Activated CD4-positive, CD25-positive, alpha-beta regulatory T cell treated with anti-CD3 and anti-CD28 coated beads, Interleukin-2, amount 50 U/mL, for 24 hours (primary cell): ENCODE measurements at regions not wholly inside any gene's neighbourhood (a gene's known extent, or its start where the extent isn't known, plus 50 kb on each side); places are given as distances from the start of the nearest gene placed in this dataset.

ENCODE experiments used
- ATAC-seq, 2 donors: fragments of 150-1000 bp; cut with Tn5 transposase; one replicate each; pipeline ENCODE4 v1.10.0; 2021; ENCODE audit warnings: mild to moderate bottlenecking in 1 of 2, moderate library complexity in 1 of 2

DNA sequence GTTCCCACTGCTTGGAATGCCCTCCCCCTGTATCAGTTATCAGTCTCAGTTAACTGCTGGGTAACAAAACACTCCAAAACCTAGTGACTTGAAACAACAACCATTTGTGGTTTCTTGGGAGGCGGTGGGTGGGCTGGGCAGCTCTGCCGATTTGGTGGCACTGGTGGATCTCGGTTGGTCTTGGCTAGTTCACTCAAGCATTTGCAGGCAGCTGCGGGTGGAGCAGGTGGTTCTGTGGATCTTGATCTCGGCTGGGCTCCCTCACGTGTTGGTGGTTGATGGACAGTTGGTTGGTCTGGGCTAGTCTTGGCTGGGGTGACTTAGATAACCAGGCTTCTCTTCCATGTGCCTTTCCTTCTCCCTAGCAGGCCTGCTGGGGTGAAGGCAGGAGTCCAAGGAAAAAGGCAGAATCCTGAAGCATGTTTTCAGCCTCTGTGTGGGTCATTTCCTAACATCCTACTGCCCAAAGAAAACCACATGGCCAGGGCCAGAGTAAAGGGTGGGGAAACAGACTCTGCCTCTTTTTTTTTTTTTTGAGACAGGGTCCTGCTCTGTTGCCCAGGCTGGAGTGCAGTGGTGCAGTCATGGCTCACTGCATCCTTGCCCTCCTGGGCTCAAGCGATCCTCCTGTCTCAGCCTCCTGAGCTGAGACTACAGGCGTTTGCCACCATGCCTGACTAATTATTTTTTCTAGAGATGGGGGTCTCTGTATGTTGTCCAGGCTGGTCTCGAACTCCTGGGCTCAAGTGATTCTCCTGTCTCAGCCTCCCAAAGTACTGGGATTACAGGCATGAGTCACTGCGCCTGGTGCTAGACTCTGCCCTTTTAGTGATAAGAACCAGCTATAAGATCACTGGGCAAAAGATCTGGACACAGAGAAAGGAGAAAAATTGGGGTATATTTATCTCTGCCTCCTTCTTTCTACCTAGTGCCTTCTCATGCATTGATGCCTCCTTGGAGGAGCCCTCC, 183.7 kb downstream of the RGS3 start:
- ATAC-seq = no peak

DNA sequence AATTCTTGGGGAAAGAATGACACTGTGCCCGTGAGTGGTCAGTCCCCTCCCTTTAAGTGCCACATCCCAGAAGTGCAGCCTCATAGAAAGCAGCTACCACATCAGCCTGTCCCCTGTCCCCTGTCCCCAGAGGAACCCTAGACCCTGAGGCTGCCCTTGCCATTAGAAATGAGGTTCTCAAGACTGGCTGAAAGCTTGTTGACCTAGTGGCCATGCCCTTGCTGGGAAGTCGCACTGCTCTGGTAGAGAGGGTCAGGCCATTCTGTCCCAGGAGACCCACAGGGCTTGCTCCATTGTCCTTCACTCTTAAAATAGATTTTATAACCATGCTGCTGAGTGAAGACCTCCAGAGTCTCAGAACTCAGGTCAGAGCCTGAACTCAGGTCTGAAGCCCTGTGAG, 184.5 kb downstream of the RGS3 start:
- no peak for ATAC-seq

DNA sequence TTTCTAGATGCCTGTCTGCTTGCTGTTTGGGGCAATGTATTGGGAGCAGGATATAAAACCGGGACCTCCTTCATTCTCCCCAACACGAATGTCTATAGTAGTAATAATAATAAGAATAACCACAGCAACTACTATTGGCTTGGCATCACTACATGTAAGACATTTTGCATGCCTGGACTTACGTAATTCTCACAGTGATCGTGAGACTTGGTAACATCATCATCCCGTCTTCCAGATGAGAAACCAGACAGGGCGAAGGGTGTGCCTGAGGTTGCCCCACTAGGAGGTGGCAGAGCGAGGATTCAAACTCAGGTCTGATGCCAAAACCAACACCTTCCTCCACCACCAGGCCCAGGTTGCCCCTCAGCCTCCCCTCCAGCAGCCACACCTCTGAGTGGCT, 185.1 kb downstream of the RGS3 start:
- peak in 1 of 2 donors; percentile 17 for ATAC-seq

DNA sequence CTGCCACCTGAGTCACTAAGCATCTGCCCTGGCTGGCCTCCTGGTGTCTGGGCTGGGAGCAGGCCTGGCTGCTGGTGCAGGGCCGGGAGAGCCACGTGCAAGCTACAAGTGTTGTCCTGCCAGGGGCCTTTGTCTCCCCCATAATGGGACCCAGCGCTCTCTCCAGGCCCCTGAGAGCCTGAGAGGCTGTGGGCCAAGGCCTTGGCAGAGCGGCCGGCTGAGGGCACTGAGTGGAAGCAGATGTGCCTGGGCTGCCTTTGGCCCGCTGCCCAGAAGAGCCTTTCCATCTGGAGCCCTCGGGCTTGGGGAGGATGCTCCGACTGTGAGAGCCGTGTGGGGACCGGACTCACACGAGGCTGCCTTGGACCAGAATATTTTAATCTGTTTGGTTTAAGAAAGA, 185.5 kb downstream of the RGS3 start:
- ATAC-seq = no peak

DNA sequence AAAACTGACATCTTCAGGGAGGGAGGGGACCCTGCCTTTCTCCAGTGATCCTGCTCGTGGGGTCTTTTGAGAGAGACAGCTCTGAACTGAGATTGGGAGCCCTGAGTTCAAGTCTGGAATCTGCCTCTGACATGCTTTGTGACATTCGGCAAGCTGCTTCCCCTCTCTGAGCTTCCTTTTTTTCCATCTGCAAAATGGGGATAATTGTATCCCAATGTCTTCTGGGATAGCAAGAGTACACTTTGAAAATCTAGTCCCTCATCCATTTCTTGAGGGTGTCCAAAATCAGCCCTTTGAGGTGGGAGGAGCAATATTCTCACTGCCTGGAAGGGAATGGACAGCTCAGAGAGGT, 186.3 kb downstream of the RGS3 start:
- ATAC-seq = no peak

DNA sequence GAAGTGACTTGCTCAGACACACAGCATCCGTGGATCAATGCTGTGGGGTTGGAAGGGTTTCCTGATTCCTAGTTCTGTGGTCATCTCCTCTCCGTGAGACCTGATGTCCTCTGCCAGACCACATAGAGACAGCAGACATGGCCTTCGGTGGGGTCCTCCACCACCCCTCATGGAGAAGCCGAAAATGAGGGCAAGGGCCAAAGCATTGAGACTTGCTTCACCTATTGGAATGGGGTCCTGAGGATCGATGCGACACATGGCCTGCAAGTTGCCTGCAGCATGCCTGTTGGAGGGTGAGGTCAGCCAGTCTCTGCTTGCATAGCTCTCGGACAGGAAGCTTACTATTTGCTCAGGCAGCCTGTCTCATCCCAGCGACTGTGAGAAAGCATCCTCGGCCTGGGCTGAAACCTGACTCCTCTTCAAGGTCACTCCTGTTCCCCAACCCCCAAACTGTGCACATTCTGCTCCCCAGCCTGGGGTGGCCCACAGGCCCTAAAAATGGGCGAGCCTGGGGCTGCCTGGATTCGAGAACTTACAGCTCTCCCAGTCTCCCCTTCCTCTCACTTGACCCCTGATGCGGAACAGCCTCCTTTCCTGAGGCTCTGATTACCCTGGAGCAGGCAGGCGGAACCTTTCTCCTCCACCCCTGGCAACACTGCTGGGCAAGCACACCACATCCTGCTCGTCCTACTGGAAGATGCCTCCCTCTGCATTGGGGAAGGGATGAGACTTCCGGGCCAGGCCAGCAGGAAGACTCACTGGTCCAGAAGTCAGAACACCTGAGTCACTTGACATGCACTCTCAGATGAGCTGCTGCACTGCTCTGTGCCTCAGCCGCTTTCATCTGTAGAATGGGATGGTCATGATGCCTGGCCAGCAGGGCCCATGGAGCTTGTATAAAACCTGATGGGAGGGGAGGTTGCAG, 186.9 kb downstream of the RGS3 start:
- ATAC-seq = no peak

DNA sequence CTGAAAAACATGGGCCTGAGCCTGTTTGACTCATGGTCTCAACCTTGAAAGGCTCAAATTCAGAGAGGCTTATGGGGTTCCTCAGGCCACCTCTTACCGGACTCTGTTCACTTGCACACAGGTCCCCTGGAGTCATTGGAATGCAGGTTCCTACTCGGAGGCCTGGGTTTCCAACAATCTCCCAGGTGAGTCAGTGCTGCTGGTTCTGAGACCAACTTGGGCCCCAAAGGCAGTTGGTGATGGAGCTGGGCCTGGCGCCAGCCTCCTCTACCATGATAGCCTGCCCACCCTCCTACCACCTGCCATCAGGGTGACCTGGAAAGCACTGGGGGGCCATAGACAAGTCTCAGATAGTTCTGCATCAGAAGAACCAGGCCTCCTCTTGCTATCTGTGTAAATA, 188.4 kb downstream of the RGS3 start:
- ATAC-seq = no peak

DNA sequence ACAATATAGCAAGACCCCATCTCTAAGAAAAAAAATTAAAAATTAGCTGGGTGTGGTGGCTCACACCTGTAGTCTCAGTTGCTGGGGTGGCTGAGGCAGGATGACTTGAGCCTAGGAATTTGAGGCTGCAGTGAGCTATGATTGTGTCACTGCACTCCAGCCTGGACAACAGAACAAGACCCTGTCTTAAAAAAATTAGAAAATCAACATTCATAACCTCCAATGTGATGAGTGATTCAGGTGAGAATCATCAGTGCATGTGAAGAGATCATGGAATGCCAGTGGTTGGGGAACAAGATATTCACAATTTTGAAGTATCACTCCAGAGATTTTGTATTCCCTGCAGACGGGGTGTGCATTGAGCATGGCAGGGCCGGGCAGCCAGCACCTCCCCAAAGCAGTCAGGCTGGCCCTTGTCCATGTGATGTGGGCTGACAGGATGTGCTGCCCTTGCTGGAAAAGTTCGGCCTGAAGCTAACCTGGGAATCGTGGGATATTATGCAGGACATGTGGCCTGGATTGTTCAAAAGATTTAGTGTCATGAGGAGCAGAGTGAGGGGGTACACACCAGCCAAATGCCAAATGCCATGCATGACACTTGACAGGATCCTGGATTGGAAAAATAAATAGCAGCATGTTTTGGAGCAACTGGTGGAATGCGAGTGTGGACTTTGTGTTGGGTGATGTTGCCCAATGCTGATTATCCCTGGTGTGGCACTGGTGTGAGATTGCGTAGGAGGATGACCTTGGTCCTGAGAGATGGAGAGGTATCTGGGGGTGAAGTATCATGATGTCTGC, 189.0 kb downstream of the RGS3 start:
- ATAC-seq = no peak

DNA sequence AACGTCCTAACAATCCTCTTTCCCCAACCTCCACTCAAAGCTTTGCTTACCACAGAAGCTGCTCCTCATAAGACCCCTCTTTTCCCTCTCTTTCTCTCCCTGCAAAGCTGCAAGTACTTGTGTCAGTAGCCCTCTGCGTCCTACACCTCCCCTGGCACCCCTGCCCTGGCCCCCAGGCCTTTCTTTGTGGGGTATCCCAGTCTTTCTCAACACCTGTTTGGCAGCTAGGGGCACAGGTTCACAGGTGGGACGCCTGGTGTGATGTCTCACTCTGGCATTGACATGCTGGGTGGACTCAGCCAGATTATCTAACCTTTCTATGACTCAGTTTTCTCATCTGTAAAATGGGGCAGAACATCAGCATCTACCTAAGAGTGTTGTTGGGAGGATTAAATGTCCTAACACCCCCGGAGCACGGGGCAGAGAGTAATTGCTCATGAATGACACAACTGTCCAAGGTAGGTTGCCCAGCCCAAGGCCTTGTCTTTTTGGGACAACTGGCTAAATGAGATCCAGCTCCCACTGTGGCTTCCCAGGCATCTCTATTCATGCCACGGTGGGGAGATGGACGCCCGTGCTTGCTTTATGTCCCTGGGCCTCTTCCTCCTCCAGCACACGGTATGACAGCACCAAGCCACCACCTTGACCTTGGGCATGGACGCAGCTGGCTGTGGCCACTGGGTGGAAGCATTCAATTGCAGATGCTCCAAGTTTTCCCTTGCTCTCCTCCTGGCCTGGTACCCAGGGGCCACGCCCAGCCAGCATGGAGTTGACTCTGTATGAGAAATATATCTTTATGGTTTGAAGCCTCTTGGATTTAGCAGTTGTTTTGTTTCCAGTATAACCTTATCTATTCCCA, 190.4 kb downstream of the RGS3 start:
- ATAC-seq = no peak

DNA sequence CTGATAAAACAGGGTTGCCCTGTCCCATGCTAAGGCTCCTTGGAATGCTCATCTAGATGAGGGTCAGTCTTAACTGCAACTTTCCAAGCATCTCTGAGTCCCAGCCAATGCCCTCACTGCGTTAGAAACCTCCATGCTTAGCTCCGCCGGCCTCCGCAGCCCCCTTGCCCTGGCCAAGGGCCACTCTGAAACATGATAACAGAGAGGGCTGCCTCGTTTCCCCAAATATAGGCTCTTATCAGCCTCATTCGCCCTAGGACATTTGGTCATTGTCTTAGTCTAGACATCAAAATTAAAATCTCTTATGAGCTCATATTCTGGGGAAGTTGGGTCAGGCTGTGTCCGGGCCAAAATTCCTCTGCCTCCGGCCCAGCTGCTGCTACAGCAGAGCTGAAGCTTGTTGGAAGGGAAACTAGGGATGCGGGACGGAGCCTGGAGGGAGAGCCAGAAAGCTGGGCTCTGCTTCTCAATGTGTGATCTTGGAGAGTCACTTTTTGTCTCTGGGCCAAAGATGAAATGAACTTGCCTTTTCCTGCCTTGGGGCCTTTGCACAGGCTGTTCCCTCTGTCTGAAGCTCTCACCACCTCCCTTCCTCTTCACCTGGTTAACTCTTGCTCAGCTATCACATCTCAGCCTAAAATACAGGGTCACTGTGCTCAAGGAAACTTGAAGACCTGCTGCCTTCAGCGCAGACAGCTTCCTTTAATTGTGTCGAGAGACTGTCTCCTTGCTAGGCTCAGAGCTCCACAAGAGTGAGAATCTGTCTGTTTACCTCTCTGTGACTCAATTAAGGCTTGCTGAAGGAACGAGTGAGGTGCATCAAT, 191.3 kb downstream of the RGS3 start:
- peak in 1 of 2 donors; percentile 8 for ATAC-seq

DNA sequence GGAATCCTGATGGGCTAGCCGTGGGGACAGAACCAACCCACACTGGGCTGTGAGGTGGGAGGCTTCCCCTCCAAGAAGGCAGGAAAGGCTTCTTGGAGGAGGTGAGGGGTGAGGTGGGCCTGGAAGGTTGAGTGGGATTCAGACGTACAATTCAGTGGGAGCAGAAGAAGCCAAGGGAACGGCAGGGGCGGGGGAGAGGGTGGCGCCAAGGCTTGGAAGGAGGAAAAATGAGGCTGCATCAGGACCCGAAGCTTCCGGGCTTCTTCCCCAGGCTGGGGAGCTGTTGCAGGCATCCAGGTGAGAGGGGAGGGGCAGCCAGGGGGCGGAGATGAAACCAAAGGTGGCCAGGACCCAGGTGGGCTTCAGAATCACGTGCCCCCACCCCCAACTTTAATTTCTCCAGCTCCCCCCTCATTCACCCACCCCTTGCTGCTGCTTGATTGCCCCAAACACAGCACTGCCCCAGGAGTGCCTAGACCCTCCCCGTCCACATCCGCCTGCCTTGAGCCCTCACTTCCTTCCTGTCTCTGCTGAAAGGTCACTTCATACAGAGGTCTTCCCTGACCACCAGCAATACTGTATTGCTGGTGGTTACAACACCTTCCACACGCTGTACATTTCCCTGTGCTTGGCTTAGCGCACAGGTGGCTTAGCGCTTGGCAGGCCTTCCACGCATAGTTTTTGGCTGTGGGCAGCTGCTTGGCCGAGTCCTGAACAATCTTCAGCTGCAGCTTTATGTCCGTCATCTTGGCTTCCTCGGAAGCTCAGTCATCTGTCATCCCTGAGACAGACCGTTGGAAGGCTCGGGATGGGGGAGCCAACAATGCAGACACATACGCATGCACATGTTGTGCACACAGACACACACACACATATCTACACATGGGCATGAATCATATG, 193.5 kb downstream of the RGS3 start:
- ATAC-seq = no peak

DNA sequence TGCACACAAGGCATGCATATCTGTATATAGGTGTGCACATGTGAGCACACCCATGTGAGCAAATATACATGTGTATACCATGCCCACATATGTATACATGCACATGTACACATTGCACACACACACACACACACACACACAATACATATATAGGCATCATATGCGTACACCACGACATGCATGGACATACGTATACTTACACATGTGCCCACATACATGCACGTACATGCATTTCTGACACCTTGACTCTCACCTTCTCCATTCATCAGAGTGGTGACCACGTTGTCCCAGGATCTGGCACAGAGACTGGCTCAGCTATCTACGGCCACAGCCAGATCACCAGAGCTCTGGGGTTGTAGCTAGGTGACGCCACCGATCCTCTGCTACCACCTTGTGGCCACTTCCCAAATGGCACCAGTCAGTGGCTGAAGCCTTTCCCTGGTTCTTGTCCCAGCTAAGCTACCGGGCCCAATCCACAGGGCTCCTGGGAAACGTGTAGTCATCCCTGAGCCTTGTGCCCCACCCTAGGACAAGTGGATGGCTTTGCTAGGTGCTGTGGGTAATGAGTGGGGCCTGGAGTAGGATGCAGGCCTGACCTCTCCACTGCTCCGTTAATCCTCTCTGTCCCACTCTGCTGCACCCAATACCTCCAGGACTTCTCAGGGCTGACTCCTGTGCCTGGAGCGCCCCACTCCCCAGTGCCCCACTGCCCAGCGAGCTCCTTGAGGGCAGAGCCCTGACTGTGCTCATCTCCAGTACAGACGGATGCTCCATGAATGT, 194.4 kb downstream of the RGS3 start:
- ATAC-seq = peak; percentile 69 to 83

DNA sequence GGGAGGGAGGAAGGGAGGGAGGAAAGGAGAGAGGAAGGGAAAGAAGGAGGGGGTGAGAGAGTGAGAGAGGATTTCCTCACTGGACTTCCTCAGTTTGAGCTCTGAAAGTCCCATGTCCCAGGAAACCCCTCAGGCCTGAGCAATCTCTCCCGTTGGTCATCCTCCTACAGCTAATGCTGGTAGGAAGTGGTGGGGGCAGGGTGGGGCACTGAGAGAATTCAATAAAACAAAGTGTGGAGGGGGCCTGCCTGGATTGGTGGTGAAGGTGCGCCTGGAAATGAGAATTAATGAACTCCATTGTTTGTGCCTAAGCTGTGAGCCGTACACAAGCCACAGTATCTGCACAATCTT, 195.0 kb downstream of the RGS3 start:
- ATAC-seq = no peak

DNA sequence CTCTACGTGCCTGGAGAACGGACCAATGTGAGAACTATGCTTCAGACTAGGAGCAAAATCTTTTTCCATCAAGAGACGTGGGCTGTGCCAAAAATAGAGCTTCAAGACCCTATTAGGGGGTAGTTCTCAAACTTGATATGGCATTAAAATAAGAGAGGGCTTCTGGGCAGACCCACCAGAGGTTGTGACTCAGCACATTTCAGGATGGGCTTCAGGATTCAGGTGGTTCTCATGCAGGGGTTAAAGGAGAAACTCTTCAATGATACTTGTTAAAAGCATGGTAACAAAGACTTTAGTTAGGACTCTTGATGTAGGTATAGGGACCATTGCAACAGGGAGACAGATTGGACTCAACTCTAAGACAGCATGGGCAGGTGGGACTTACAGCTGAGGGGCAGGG, 195.5 kb downstream of the RGS3 start:
- ATAC-seq = no peak

DNA sequence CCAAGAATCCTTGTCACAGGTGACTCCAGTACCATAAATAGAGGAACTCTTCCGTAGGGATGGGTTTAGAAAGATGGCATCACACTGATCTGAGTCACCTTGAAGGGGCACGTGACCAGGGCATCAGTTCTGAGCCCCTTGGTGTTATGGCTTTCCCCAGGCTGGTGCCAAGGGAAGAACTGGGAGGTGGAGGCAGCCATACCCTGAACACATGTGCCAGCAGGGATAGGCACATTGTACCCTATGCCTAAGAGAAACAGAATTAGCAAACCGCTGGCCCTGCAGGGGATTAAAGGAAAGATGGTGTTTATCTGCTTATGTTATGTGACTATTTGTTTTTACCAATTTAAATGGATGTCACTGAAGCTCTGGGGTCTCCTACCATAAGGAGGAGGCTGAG, 196.2 kb downstream of the RGS3 start:
- no peak for ATAC-seq

DNA sequence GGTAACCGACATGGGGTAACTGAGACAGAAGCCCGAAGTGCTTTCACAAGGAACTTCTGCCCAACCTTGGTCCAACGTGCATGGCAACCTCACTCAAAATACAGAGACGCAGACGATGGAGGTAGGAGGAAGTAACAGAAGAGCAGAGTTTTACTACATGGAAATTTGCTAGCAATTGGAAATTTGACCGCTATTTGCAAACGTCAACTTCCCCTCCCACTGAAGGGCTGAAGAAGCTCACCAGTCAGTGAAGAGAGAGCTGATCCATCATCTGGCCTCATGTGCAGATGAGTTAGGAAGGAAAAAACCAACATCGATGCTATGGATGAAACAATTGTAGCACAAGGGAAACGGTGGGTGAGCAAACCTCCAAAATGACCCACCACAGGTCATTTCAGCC, 196.7 kb downstream of the RGS3 start:
- ATAC-seq = no peak

DNA sequence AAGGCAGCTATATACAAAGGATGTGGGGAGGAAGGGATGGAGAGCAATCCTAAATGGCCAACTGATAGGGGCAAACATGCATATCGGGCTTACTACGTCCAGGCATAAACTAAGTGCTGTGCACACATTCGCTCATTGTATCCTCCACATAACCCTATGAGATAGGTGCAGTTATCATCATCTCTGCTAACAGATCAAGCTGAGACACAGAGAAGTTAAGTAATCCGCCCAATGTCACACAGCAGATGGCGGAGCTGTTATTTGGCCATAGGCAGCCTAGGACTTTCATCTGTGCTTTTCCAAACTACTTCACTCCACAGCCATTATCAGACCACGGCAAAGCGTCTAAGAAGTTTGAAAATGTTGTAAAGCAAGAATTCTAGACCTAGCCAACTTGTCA, 197.5 kb downstream of the RGS3 start:
- ATAC-seq = no peak

DNA sequence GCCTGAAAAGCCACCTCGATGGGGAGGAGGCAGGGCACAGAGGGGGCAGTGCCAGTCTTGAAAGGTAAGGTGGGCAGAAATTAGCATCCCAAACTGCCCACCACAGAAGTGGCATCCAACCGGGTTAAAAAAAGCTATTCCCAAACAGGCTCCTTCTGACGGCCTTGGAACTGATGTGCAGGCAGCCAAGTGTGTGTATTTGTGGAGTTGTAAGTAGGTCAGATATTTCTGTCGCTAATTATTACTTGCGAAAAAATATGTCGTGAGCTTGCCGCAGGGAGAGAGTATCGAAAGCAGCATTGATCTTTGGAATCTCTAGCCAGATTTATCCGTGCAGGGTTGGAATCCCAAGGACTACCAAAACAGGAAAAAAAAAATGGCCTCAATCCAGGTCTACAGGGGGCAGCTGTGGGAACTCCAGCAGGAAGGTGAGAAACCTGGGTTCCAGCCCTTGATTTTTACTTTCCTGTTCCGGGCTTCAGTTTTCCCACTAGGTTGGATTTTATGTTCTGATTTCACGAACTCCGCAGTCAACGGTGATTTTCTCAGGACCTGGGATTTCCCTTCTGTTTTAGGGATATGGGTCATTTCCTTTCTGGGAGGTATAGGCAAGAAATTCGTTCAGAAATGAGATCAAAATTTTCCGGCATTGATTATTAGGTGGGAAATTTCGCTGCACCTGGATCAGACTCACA, 200.8 kb downstream of the RGS3 start:
- ATAC-seq = no peak

DNA sequence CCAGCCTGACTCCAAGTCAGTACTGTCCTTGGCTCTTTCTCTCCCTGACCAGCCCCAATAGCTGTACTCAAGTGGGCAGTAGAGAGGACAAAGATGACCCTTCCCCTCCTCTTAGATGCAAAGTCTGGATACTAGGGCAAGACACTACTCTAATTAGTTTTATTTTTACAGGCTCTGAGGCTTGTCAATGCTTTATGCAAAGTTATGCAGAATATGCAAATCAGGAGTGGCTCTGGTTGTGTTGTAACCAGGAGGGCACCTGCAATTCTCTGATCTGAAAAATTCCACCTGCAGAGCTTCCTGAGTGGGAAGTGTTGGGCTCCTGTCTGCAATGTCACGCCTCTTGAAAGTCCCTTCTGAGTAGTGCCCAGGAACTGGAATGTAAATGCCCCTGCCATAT, 201.5 kb downstream of the RGS3 start:
- ATAC-seq = no peak
